Liver (tissue), 3 donors: ENCODE measurements at regions not wholly inside any gene's neighbourhood (a gene's known extent, or its start where the extent isn't known, plus 50 kb on each side); places are given as distances from the start of the nearest gene placed in this dataset.

ENCODE experiments used
- CTCF ChIP-seq: fragments of 150-350 bp; IDR thresholded peaks from 2 replicates; pipeline ENCODE4 v1.5.1; 2017; ENCODE audit warnings: improper control_type of control experiment, low read depth, low read length; ENCODE audit not compliant: missing input control
- EGR1 ChIP-seq, 2 donors: IDR thresholded peaks; 2 replicates each; pipeline ENCODE4 v1.6.1; 2016 to 2018; ENCODE audit warnings: antibody characterized with exemption in 2 of 2, low read depth in 2 of 2
- FOXA1 ChIP-seq: IDR thresholded peaks from 2 replicates; pipeline ENCODE4 v1.6.1; 2016; ENCODE audit warnings: antibody characterized with exemption
- JUND ChIP-seq, 2 donors: IDR thresholded peaks; 2 replicates each; pipeline ENCODE4 v1.6.1; 2016; ENCODE audit warnings: antibody characterized with exemption in 2 of 2
- MAX ChIP-seq: IDR thresholded peaks from 2 replicates; pipeline ENCODE4 v1.6.1; 2016; ENCODE audit warnings: antibody characterized with exemption
- RAD21 ChIP-seq, 2 donors: IDR thresholded peaks; 2 replicates each; pipeline ENCODE4 v1.6.1; 2016; ENCODE audit warnings: antibody characterized with exemption in 2 of 2, mild to moderate bottlenecking in 2 of 2
- REST ChIP-seq: IDR thresholded peaks from 2 replicates; pipeline ENCODE4 v1.6.1; 2016; ENCODE audit warnings: antibody characterized with exemption, mild to moderate bottlenecking
- YY1 ChIP-seq: IDR thresholded peaks from 2 replicates; pipeline ENCODE4 v1.6.1; 2016; ENCODE audit warnings: antibody characterized with exemption, mild to moderate bottlenecking
- ZBTB33 ChIP-seq: IDR thresholded peaks from 2 replicates; pipeline ENCODE4 v1.6.1; 2016; ENCODE audit warnings: antibody characterized with exemption
- donor health status: healthy.
- donor health status: healthy.

GRCh38 chr2:64383881-64384280, 70.1 kb upstream of the LGALSL start:
- TF ChIP-seq YY1: no peak
- no peak for TF ChIP-seq CTCF
- TF ChIP-seq JUND (IDR thresholded peaks at IDR 0.05): no peak
- no peak for TF ChIP-seq EGR1 (IDR thresholded peaks at IDR 0.05; ENCODE audit: low read depth in 2 of 2)
- no peak for TF ChIP-seq RAD21 (IDR thresholded peaks at IDR 0.05)
- no peak for TF ChIP-seq REST
- no peak for TF ChIP-seq MAX
- TF ChIP-seq ZBTB33: no peak
- TF ChIP-seq FOXA1: no peak
